GM21360 (cell line): ENCODE measurements at regions not wholly inside any gene's neighbourhood (a gene's known extent, or its start where the extent isn't known, plus 50 kb on each side); places are given as distances from the start of the nearest gene placed in this dataset.
"Not testable (repeated sequence)": the region's sequence is repeated elsewhere in the genome, so short reads cannot be mapped to it uniquely, and the experiment has no call there.

Source experiments
- ATAC-seq: cut with Tn5 transposase; IDR thresholded peaks from one replicate; pipeline ENCODE4 v1.9.1; 2021; ENCODE audit warnings: mild to moderate bottlenecking, moderate library complexity; ENCODE audit not compliant: unreplicated experiment

DNA sequence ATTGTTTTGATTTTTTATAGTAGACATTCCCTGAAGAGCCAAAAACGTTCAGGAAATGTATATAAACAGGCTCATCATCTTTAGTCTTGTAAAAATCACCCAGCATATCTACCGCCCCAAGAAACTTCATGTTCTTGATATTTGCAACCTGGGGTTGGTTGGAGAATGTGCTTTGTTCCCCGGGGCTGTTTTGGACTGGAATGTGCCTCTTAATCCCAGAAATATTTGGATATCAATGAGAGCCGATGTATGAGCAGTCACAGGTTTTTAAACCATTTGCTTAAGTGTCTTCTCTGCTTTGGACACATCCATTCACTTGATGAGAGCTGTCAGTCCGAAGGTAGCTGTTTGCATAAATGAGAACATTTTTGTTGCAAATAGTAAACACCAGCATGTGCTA is 449.7 kb downstream of the PCDH7 start:
- no peak for ATAC-seq

DNA sequence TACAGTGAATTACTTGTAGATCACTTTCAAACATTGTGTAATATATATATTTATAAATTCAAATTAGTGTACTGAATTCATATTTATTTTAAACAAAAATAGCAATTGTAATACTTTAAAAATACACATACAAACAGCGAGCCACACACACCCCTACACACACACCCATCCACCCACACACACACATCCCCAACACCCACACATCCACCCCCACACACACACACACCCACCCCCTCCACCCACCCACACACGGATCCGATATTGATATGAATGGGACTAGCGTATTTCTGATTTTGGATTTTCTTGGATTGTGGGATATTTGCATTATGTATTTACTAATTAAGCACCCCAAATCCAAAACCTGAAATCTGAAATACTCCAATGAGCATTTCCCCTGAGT is 451.2 kb downstream of the PCDH7 start:
- no peak for ATAC-seq

- ATAC-seq: no peak
Observed at GRCh38 chr4:31175242-31175910, 455.2 kb downstream of the PCDH7 start.

- ATAC-seq: no peak
Observed at GRCh38 chr4:31183256-31183655, 463.1 kb downstream of the PCDH7 start.

GRCh38 chr4:31185014-31185585 is 464.9 kb downstream of the PCDH7 start:
- ATAC-seq: no peak

GRCh38 chr4:31187979-31188378 is 467.8 kb downstream of the PCDH7 start:
- no peak for ATAC-seq

GRCh38 chr4:31189938-31190337 is 469.8 kb downstream of the PCDH7 start:
- no peak for ATAC-seq

DNA sequence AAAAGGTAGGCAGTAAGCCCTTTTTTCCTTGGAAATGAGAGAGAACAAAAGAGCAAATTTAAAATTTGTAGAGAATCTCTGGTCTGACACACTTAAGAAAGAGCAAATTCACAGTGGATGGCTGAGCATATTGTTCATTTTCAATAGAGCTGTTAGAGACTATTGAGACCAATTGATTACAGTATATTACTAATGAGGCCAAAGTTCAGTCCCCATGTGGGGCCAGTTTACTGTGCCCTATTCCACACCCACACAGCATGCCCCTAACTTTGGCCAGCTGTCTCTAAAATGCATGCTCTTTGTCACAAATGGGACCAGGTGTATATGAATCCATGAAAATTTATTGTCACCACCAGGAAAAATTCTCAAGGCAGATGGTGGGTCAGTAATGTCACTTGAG is 470.5 kb downstream of the PCDH7 start:
- no peak for ATAC-seq

GRCh38 chr4:31192341-31192740 is 472.2 kb downstream of the PCDH7 start:
- no peak for ATAC-seq

DNA sequence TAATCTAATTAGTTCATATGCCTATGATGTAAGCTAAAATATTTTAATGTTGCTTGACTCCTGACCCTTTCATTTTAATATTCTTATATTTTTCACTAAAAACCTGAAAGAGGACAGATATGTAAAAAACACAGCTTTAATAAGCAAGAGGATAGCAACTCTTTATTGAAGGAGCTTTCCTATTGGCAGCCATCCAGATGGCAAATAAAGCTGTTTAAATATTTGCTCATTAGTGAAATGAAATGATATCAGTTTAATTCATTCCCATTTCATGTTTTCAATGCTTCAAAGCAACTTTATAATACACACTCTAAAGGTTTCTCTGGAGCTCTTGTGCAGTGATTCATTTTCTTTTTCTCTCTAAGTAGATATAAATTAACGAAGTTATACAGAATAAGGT is 473.4 kb downstream of the PCDH7 start:
- no peak for ATAC-seq

- no peak for ATAC-seq
Observed at GRCh38 chr4:31194823-31195222, 474.7 kb downstream of the PCDH7 start.

- no peak for ATAC-seq
Observed at GRCh38 chr4:31199644-31200043, 479.5 kb downstream of the PCDH7 start.

DNA sequence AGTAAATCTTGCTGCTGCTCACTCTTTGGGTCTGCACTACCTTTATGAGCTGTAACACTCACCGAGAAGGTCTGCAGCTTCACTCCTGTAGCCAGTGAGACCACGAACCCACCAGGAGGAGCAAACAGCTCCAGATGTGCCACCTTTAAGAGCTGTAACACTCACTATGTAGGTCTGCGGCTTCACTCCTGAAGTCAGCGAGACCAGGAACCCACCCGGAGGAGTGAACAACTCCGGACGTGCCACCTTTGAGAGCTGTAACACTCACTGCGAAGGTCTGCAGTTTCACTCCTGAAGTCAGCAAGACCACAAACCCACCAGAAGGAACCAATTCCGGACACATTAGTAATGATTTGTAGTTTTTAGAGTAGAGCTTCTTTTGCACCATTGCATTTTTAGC is 481.9 kb downstream of the PCDH7 start:
- ATAC-seq: not testable (repeated sequence)

GRCh38 chr4:31204874-31205273 is 484.7 kb downstream of the PCDH7 start:
- no peak for ATAC-seq

GRCh38 chr4:31220921-31221320 is 500.8 kb downstream of the PCDH7 start:
- no peak for ATAC-seq

GRCh38 chr4:31228068-31228467 is 507.9 kb downstream of the PCDH7 start:
- ATAC-seq: no peak

GRCh38 chr4:31230594-31230993 is 510.4 kb downstream of the PCDH7 start:
- ATAC-seq: no peak

DNA sequence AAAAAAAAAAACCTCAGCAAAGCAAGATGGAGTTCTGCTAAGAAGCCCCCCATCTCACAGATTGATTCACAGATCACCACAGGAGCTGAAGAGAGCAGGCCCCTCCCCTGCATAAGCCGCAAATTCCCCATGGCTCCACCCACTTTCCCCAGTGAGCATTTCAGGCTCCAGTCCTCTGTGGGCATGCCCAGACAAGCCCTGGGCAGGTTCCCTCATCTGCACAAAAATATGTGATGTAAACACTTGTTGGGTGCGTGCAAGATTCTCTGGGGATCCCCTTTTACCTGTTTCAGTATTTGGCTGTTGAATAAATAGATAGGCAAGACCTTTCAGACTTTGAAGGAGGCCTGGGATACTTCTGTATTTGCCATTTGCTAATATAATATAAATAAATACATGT is 514.3 kb downstream of the PCDH7 start:
- peak; percentile 69 for ATAC-seq

DNA sequence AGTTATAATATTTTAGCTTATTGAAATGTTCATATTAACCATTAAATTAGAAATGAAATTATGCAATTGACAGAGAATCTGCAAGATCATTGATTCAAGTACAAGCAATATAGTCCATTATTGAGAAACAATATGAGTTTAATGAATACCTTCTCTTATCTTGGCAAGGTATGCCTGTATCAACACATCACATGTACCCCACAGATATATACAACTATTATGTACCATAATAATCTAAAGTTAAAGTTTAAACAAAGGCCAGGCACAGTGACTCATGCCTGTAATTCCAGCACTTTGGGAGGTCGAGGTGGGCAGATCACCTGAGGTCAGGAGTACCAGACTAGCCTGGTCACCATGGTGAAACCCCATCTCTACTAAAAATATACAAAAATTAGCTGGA is 514.7 kb downstream of the PCDH7 start:
- no peak for ATAC-seq

DNA sequence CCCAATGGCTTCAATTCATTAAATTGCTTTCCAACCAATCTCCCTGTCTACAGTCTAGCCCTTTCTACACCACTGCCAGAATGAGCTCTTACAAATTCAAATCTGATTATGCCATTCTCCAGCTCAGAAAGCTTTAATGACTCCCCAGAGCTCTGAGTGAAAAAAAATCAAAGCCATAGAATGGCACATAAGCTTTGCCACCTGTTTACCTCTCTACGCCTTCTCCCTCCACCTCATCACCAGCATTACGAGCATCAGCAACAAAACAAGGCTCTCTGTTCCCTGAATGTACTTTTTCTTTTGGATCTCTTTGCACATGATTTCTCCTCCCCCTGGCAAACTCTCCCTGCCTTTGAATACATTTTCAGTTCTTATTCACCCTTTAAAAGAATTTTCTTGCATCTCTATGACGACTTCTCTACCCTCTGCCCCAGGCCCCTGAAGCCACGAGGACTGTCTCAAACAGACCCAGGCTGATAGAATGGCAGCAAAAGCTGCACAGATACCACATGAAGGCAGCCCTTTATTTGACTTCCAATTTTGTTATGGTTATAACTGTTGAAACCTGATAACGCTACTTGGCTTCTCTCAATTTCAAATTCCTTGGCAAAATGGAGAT is 516.0 kb downstream of the PCDH7 start:
- ATAC-seq: no peak

- no peak for ATAC-seq
Observed at GRCh38 chr4:31236639-31237173, 516.5 kb downstream of the PCDH7 start.

GRCh38 chr4:31237233-31237632 is 517.1 kb downstream of the PCDH7 start:
- no peak for ATAC-seq
